Neural cell (in vitro differentiated cells): ENCODE measurements at regions not wholly inside any gene's neighbourhood (a gene's known extent, or its start where the extent isn't known, plus 50 kb on each side); places are given as distances from the start of the nearest gene placed in this dataset.

Source experiments
- H2AFZ ChIP-seq: fragments of 200-600, 300-800 bp; sonication (generic), shearing (Covaris generic); 2 replicates; pipeline ENCODE4 v1.6.0; 2014; ENCODE audit warnings: low read depth, mild to moderate bottlenecking, antibody characterized with exemption, low read length, moderate library complexity
- H3F3A ChIP-seq: fragments of 200-600 bp; shearing (Covaris generic); 2 replicates; pipeline ENCODE4 v1.6.1; 2016; ENCODE audit warnings: mild to moderate bottlenecking, moderate library complexity, mixed read lengths, antibody characterized with exemption, low read length; ENCODE audit not compliant: insufficient read depth, poor library complexity, severe bottlenecking
- H3K27ac ChIP-seq: fragments of 200-600, 300-800 bp; sonication (generic), shearing (Covaris generic); 2 replicates; pipeline ENCODE4 v1.5.1; 2014; ENCODE audit warnings: mild to moderate bottlenecking, low read length, moderate library complexity
- H3K27me3 ChIP-seq: fragments of 300-800, 200-600 bp; sonication (generic), shearing (Covaris generic); 2 replicates; pipeline ENCODE4 v1.6.0; 2014; ENCODE audit warnings: mild to moderate bottlenecking, low read depth, low read length, moderate library complexity; ENCODE audit not compliant: insufficient read depth
- H3K36me3 ChIP-seq: fragments of 300-800, 200-600 bp; sonication (generic), shearing (Covaris generic); 2 replicates; pipeline ENCODE4 v1.5.1; 2014; ENCODE audit warnings: mild to moderate bottlenecking, antibody characterized with exemption, low read length, moderate library complexity; ENCODE audit not compliant: insufficient read depth
- H3K4me2 ChIP-seq: fragments of 300-800, 200-600 bp; sonication (generic), shearing (Covaris generic); 2 replicates; pipeline ENCODE4 v1.6.0; 2014; ENCODE audit warnings: mild to moderate bottlenecking, low read length
- H3K4me3 ChIP-seq: fragments of 300-800, 200-600 bp; sonication (generic), shearing (Covaris generic); 2 replicates; pipeline ENCODE4 v1.5.1; 2014; ENCODE audit warnings: mild to moderate bottlenecking, low read length, moderate library complexity
- H3K79me2 ChIP-seq: fragments of 200-600 bp; shearing (Covaris generic); replicated peaks from 2 replicates; pipeline ENCODE4 v1.6.0; 2014; ENCODE audit warnings: mild to moderate bottlenecking, low read length, moderate library complexity; ENCODE audit not compliant: insufficient read depth
- H3K9ac ChIP-seq: fragments of 300-800, 200-600 bp; sonication (generic), shearing (Covaris generic); 2 replicates; pipeline ENCODE4 v1.6.1; 2016; ENCODE audit warnings: mild to moderate bottlenecking, low read length, mixed read lengths
- H3K9me2 ChIP-seq: fragments of 200-600 bp; shearing (Covaris generic); 2 replicates; pipeline ENCODE4 v1.6.1; 2016; ENCODE audit warnings: mild to moderate bottlenecking, low read length, mixed read lengths; ENCODE audit not compliant: insufficient read depth
- H3K9me3 ChIP-seq: fragments of 200-600, 300-800 bp; sonication (generic), shearing (Covaris generic); 2 replicates; pipeline ENCODE4 v1.6.1; 2016; ENCODE audit warnings: mild to moderate bottlenecking, mixed run types, low read length, moderate library complexity, mixed read lengths
- H4K20me1 ChIP-seq: fragments of 200-600 bp; shearing (Covaris generic); 2 replicates; pipeline ENCODE4 v1.6.1; 2016; ENCODE audit warnings: mild to moderate bottlenecking, mixed run types; ENCODE audit not compliant: insufficient read depth
- CTCF ChIP-seq: fragments of 450-650 bp; IDR thresholded peaks from 2 replicates; pipeline ENCODE4 v1.5.1; 2014; ENCODE audit warnings: antibody characterized with exemption, mild to moderate bottlenecking, moderate library complexity; ENCODE audit not compliant: poor library complexity, severe bottlenecking
- EP300 ChIP-seq: fragments of 450-650 bp; conservative IDR thresholded peaks from 2 replicates; pipeline ENCODE4 v1.6.1; 2014; ENCODE audit warnings: antibody characterized with exemption, mild to moderate bottlenecking, moderate library complexity; ENCODE audit not compliant: poor library complexity, severe bottlenecking
- EZH2 ChIP-seq: fragments of 200-600, 300-800 bp; shearing (Covaris generic), sonication (generic); IDR thresholded peaks from 2 replicates; pipeline ENCODE4 v1.6.1; 2014; ENCODE audit warnings: antibody characterized with exemption, low read length, borderline replicate concordance, mild to moderate bottlenecking; ENCODE audit not compliant: insufficient read depth, poor library complexity, severe bottlenecking
- MXI1 ChIP-seq: fragments of 450-650 bp; conservative IDR thresholded peaks from 2 replicates; pipeline ENCODE4 v1.6.1; 2014; ENCODE audit warnings: antibody characterized with exemption, mild to moderate bottlenecking; ENCODE audit not compliant: poor library complexity, severe bottlenecking
- POLR2AphosphoS5 ChIP-seq: IDR thresholded peaks from 2 replicates; pipeline ENCODE4 v1.6.1; 2012
- RAD21 ChIP-seq: fragments of 450-650 bp; conservative IDR thresholded peaks from 2 replicates; pipeline ENCODE4 v1.6.1; 2014; ENCODE audit warnings: antibody characterized with exemption, mild to moderate bottlenecking, moderate library complexity
- SMC3 ChIP-seq: fragments of 450-650 bp; conservative IDR thresholded peaks from 2 replicates; pipeline ENCODE4 v1.6.1; 2014; ENCODE audit warnings: antibody characterized with exemption, mild to moderate bottlenecking, moderate library complexity; ENCODE audit not compliant: poor library complexity
- TAF1 ChIP-seq: IDR thresholded peaks from 2 replicates; pipeline ENCODE4 v1.6.1; 2012; ENCODE audit warnings: low read depth
- TF ChIP-seq, protein P1 (sequence below): IDR thresholded peaks from 2 replicates; pipeline ENCODE4 v1.6.1; 2012; ENCODE audit warnings: borderline replicate concordance

- H3K9me2 ChIP-seq: no peaks in the 10 kb centered on the region
- H3K9ac ChIP-seq: no peak overlapping the region
- no peak overlapping the region for H2AFZ ChIP-seq
- H4K20me1 ChIP-seq: no peaks in the 10 kb centered on the region
- H3K9me3 ChIP-seq: no peaks in the 10 kb centered on the region
- no peak overlapping the region for H3K27ac ChIP-seq
- no peak overlapping the region for H3K4me3 ChIP-seq
- no peaks in the 10 kb centered on the region for H3K79me2 ChIP-seq
- no peak overlapping the region for H3K4me2 ChIP-seq
- no peaks in the 10 kb centered on the region for H3K27me3 ChIP-seq
- H3K36me3 ChIP-seq: no peaks in the 10 kb centered on the region
- H3F3A ChIP-seq: no peaks in the 10 kb centered on the region
- no peak for TF ChIP-seq SMC3
- TF ChIP-seq POLR2AphosphoS5: no peak
These were observed 291.6 kb downstream of the PLPP3 start for GRCh38 chr1:56287721-56288120.

GRCh38 chr1:56286956-56287355 is 292.4 kb downstream of the PLPP3 start:
- H3K9ac ChIP-seq: no peak overlapping the region
- H3K9me3 ChIP-seq: no peaks in the 10 kb centered on the region
- H3K4me2 ChIP-seq: no peak overlapping the region
- H2AFZ ChIP-seq: no peak overlapping the region
- H3K79me2 ChIP-seq: no peaks in the 10 kb centered on the region
- no peak overlapping the region for H3K4me3 ChIP-seq
- H3F3A ChIP-seq: no peaks in the 10 kb centered on the region
- no peaks in the 10 kb centered on the region for H3K9me2 ChIP-seq
- no peaks in the 10 kb centered on the region for H3K27me3 ChIP-seq
- no peak for TF ChIP-seq RAD21
- TF ChIP-seq SMC3: no peak
- TF ChIP-seq MXI1: no peak
- no peak for TF ChIP-seq POLR2AphosphoS5
- no peak for TF ChIP-seq TAF1
- no peak for TF ChIP-seq CTCF
- TF ChIP-seq EP300: no peak
- TF ChIP-seq EZH2: no peak
- no peaks in the 10 kb centered on the region for H3K36me3 ChIP-seq
- H4K20me1 ChIP-seq: no peaks in the 10 kb centered on the region
- H3K27ac ChIP-seq: no peak overlapping the region

- no peak for TF ChIP-seq POLR2AphosphoS5
- TF ChIP-seq CTCF: no peak
- no peak for TF ChIP-seq EP300
- TF ChIP-seq, protein P1, sequence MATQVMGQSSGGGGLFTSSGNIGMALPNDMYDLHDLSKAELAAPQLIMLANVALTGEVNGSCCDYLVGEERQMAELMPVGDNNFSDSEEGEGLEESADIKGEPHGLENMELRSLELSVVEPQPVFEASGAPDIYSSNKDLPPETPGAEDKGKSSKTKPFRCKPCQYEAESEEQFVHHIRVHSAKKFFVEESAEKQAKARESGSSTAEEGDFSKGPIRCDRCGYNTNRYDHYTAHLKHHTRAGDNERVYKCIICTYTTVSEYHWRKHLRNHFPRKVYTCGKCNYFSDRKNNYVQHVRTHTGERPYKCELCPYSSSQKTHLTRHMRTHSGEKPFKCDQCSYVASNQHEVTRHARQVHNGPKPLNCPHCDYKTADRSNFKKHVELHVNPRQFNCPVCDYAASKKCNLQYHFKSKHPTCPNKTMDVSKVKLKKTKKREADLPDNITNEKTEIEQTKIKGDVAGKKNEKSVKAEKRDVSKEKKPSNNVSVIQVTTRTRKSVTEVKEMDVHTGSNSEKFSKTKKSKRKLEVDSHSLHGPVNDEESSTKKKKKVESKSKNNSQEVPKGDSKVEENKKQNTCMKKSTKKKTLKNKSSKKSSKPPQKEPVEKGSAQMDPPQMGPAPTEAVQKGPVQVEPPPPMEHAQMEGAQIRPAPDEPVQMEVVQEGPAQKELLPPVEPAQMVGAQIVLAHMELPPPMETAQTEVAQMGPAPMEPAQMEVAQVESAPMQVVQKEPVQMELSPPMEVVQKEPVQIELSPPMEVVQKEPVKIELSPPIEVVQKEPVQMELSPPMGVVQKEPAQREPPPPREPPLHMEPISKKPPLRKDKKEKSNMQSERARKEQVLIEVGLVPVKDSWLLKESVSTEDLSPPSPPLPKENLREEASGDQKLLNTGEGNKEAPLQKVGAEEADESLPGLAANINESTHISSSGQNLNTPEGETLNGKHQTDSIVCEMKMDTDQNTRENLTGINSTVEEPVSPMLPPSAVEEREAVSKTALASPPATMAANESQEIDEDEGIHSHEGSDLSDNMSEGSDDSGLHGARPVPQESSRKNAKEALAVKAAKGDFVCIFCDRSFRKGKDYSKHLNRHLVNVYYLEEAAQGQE: no peak
- Histone ChIP-seq H3K9me2 (no peaks in the 10 kb centered on the region), H3F3A (no peaks in the 10 kb centered on the region), H4K20me1 (no peaks in the 10 kb centered on the region), H3K27ac (no peak overlapping the region), H2AFZ (no peak overlapping the region), H3K9me3 (no peaks in the 10 kb centered on the region), H3K9ac (no peak overlapping the region), H3K36me3 (no peaks in the 10 kb centered on the region), H3K27me3 (no peaks in the 10 kb centered on the region), H3K4me2 (no peak overlapping the region), H3K4me3 (no peak overlapping the region), H3K79me2 (no peaks in the 10 kb centered on the region)
These were observed 292.9 kb downstream of the PLPP3 start for GRCh38 chr1:56286506-56286905.
